GM18868 (cell line): ENCODE measurements at regions not wholly inside any gene's neighbourhood (a gene's known extent, or its start where the extent isn't known, plus 50 kb on each side); places are given as distances from the start of the nearest gene placed in this dataset.

ENCODE experiments used
- ATAC-seq: cut with Tn5 transposase; IDR thresholded peaks from one replicate; pipeline ENCODE4 v1.9.1; 2021; ENCODE audit warnings: mild to moderate bottlenecking, moderate library complexity; ENCODE audit not compliant: unreplicated experiment

DNA sequence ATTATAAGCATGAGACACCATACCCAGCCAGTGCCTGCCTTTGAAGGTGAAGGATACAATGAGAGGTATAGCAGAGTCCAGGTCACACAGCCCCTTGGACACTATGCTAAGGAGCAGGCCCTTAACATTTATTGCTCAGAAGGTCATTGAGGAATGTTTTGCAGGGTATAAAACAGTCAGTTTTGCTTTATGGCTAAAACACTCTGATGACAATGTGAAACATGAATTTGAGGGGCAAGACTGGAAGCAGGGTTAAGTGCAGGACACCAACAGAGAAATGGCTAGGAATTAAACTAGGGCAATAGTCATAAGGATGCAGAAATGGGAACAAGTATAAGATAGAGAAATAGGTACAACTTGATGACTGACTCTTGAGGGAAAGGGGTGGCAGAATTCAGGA is 141.1 kb downstream of the METTL4 start:
- ATAC-seq, result no peak

DNA sequence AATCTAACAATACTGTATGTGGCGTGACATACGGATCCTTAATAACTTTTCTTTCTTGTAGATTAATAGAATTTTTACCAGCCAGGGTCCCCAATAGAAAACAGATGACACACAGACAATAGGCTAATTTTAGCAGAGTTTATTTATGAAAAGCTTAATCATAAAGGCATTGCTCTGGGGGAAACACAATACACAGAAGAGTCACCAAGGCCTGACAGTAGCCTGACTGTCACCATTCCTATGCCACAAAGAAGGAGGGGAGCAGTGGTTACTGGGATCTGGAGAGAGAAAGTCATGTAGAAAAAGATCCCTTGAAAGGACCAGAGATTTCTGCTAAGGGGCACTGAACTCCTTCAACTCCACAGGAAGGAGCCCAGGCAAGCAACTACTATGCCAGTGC is 139.5 kb downstream of the METTL4 start:
- no peak for ATAC-seq

DNA sequence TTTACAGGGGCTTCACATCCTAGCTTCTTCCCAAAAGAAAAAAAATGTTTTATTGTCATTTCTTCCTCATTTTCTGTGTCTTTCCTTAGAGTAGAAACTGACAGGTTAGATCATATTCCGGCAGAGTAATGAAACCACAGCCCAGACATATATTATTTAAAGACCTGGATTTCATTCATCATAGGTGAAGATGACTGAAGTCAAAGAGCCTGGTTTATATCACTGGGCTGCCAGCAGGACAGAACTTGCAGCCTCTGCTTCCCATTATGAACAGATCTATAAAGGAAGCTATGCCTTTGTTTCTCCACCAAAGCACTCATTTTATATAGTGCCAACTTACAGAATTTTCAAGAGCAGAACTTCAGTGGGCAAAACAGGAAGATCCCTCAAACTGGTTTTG is 137.9 kb downstream of the METTL4 start:
- ATAC-seq, result no peak

DNA sequence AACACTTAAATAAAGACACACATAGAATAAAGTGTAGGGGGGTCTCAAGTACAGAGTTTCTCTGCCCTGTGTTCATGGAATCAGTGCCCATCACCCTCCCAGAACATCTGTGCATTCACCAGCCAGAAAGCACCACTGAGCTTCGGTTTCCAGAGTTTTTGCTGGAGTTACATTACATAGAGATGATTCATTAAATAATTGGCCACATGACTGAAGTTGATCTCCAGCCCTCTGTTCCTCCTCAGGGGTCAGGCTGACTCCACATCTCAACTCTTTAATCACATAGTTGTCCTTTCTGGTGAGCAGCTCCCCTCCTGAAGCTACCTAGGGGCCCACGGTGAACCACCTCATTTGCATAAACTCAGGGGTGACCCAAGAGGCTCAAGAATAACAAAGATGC is 129.8 kb downstream of the METTL4 start:
- ATAC-seq, result no peak

DNA sequence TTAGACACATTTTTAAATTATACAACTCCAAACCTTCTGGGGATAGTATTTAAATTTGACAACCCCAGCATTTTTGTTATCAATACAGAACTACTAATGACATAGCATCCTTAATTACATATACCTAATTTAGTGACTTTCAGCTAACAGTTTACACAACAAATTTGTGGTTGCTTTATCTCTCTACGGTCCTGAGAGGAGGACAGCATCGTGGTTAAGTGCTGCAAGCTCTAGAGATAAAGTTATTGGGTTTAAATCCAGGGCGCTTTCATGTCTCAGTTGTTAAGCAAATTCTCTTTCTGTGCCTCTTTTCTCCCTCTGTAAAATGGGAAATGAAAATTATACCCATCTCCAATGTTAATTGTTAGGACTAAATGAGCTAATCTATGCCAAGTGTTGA is 129.3 kb downstream of the METTL4 start:
- no peak for ATAC-seq

DNA sequence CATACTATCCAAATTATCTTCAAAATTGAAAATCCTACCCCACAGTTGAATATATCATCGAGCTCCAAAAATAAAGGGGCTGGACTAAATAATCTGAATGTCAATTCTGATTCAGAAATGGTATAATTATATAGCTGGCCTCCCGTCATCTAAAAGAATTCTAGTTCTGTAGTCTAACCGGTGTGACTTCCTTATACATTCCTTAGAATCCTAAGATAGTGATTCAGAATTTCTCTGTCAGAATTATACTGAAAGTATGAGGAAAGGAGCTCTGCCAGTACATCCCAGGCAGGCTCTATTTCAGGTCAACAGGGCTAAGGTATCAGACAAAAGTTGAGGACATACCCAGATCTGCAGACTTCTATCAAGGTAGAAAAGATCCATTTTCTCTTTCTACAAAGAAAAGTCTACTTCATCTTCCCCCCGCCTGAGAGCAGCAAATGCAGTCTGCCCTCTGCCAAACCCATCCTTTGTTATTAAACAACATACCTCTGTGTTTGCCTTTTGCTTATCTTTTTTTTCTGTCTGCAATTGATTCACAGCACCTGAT is 128.5 kb downstream of the METTL4 start:
- ATAC-seq, result no peak

DNA sequence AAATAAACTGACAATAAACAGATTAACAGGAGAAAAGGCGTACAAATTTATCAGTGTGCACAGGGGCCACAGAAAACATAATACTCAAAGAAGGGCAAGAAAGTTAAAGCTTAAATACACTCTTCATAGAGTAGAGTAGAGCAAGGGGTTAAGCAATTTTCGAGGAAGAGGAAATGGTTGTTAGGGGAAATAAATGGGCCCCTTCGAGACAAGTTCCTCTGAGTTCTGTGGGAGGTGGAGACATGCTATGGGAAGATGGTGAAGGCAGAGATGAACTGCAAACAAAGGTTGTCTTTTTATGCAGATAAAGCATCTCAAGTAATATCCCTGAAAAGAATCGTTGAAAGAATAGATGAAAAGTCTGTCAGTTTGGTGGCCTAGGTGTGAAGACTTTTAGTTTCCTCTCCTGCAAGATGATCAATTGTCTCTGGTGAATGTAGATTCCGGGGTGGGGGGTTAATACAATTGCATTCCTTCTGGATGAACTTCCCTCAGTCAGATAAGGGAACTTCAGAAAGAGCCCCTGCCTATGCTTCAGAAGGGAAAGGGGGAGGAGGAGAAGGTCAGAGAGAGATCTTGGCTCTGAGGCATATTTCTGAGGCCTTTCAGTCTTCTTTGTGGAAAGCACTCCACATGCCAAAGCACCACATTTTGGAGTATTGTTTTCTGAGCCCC is 127.0 kb downstream of the METTL4 start:
- no peak for ATAC-seq

DNA sequence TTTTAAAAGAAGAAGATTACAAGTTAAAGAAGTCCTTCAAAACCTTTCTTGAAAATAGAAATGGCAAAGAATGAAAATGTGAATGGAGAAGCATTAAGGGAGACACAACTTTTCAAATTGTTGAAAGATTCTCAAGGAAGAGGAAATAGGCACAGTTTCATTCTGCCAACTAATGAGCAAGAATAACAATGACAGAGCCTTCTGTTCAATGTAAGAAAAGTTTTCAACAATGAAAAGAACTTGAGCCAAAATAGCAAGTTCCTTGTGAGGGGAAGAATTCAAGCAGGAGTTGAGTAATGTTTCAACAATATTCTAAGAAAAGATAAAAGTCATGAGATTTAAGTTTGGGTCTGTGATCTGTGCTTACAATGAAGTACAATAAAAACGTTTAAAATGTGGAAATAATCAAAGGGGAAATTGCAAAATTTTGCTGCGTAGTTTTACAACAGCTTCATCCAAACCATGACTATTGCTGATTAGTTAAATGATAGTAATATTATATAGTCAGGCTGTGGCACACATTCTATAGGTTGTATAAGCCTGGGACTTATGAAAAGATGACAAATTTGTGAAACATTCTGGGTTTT is 122.6 kb downstream of the METTL4 start:
- no peak for ATAC-seq

DNA sequence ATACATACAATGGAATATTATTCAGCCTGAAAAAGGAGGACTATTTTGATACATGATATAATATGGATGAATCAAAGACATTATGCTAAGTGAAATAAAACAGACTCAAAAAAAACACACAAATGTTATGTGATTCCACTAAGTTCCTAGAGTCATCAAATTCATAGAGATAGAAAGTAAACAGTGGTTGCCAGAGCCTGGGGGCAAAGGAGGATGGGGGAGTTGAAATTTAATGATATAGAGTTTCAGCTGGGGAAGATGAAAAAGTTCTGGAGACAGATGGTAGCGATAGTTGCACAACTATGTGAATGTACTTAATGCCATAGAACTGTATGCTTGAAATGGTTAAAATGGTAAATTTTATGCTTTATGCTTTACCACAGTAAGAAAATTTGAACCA is 119.7 kb downstream of the METTL4 start:
- no peak for ATAC-seq

DNA sequence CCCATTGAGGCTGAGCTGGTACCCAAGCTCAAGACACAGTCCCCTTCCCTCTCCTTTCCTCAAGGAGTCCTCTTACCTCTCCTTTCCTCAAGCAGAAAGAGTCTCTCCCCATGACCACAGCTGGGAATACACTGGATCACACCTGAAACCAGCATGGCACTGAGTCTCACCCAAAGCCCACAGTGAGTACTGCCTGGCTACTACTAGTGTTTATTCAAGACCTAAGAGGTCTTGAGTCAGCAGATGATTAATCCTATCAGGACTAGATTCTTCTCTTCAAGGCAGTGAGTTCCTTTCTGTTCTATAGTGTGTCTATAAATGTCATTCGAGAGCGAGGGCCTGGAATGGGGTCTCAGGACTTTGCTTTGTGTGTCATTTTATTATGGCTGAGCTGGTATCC is 111.4 kb downstream of the METTL4 start:
- ATAC-seq, result no peak

DNA sequence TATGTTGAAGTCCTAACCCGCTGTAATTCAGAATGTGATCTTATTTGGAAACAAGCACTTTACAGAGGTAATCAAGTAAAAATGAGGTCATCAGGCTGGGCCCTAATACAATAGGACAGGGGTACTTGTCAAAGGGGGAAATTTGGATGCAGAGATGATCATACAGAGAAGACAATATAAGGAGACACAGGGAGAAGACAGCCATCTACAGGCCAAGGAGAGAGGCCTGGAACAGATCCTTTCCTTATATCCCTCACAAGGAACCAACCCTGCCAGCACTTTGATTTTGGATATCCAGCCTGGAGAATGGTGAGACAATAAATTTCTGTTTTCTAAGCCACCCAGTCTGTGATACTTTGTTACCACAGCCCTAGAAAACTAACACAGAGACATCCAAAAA is 104.3 kb downstream of the METTL4 start:
- ATAC-seq, result no peak

DNA sequence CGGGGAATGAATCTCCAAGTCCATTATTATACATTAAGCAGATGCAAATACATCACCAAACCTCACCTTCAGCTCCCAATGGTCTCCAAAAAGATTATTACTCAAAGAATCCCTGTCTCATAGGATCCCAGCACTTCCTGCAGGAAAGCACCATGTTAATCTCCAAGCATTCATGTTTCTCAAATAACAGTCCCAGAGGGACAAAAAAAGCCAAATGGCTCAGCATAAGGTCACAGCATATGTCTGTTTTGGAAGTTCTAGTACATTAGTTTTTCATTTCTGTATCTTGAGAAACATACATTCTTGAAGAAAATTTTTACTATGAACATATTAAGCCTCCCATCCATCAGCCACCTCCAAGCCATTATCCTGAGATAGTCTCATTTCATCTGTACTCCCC is 103.3 kb downstream of the METTL4 start:
- ATAC-seq, result no peak

DNA sequence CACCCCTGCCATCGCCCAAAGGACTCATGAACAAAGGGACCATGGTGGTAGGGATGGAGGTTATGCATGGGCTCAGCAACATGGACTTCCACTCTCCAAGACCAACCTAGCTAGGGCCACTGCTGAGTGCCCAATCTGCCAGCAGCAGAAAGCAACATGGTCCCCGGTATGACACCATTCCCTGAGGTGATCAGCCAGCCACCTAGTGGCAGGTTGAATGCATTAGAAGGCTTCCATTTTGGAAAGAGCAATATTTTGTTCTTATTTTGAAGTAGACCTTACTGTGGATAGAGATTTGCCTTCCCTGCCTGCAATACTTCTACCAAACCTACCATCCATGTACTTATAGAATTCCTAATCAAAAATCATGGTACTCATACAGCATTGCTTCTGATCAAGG is 99.8 kb downstream of the METTL4 start:
- no peak for ATAC-seq

DNA sequence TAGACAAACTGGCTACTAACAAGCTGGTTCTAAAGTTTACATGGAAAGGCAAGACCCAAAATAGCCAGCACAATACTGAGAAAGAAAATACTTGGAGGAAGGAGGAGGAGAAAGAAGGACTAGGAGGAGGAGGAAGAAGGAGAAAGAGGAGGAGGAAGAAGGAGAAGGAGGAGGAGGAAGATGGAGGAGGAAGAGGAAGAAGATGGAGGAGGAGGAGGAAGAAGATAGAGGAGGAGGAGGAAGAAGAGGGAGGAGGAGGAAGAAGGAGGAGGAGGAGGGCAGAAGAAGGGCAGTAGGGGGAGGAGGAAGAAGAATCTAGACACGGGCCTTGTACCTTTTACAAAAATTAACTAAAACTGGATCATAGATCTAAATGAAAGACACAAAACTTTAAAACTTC is 92.6 kb downstream of the METTL4 start:
- no peak for ATAC-seq

DNA sequence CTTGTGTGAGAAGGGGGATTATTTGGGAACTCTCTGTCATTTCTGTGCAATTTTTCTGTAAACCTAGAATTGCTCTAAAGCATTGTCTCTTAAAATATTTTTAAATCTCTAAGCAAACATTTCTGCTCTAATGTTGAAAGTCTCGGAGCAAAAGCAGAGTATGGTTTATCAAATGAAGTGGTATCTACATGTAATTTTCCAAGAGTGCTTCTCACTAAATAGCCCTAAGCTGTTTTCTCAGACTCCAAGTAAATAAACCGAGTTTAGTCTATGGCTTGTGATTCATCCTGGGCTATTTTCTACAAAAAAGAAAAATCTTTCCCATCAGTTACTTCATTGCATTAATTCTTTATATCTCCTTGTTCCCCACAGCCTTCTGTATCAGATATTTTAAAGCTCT is 90.8 kb downstream of the METTL4 start:
- no peak for ATAC-seq

DNA sequence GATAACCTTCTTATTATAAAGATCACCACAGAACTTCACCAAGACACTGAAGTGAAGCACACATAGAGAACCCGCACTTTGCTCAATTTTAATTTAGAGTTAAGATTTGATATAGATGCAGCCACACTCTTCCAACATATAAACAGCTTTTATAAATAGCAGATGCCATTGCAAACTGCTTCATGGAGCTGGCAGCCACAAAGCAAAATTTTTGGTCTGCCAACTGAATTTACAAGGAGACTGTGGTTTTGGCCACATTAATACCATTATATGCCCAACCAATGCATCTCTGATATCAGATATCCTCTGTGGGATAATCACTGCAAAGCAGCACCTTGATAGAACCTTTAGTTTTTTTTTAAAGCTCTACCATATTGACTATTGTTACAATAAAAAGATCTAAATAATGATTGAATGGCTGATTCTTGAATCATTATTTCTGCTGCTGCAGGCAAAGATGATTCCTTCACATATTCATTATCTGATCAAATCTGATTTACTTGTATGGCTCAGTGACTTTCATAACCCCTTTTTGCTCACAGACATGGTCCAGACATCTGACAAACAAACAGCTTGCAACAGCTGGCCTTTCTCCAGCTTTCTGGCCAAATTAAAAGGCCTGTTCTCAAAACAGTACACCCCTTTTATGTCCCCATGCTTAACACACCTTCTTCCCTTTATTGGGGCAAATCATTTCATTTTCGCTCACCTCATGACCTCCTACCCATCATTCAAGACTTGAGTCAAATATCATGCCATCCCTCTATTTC is 88.4 kb downstream of the METTL4 start:
- ATAC-seq, result no peak

DNA sequence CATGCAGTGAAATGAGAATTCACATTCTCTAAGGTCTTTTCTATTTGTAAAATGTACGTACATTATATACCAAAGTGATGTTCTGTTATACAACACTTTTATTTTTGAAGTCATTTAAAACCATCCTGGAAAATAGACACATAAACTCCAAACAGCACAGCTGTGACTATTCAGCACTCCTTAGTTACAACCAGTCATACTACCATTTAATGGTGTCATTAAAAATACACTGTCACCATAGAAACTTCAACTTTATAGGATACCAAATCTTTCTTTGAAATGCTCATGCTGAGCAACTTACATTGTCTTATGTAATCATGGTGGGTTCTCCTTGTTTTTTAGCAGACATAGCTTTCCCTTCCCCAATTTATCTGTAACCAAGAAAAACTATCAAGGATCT is 85.3 kb downstream of the METTL4 start:
- no peak for ATAC-seq

DNA sequence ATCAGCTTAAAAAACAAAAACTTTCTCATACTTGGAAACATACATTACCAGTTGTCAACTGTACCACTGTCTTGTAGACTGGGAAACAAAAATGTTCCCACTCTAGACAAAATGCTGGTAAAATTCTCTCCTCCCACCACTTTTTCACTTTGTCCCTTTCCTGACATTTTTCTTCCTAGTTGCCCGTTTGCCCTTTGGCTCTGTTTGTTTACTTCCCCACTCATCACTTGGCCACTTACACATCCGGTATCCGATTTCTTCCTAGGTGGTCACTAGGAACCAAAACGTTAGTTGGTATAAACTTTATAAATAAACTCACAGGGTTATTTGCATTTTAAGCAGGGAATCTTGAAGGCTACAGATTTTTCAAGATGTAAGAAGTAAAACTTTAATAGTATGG is 84.9 kb downstream of the METTL4 start:
- ATAC-seq, result no peak
